Neuronal stem cell (in vitro differentiated cells): ENCODE measurements at regions not wholly inside any gene's neighbourhood (a gene's known extent, or its start where the extent isn't known, plus 50 kb on each side); places are given as distances from the start of the nearest gene placed in this dataset.

Source experiments
- DNase-seq: peaks from one replicate; pipeline ENCODE4 v3.0.0-alpha.2; 2013; ENCODE audit warnings: low spot score
- H2AFZ ChIP-seq: one replicate; pipeline ENCODE4 v1.6.1; 2013; ENCODE audit warnings: mild to moderate bottlenecking, low read length, inconsistent platforms
- H2AK5ac ChIP-seq: 2 replicates; pipeline ENCODE4 v1.6.1; 2013; ENCODE audit warnings: low read depth, mild to moderate bottlenecking, inconsistent platforms, low read length, moderate library complexity, mixed read lengths
- H2BK120ac ChIP-seq: 2 replicates; pipeline ENCODE4 v1.6.1; 2013; ENCODE audit warnings: low read depth, mild to moderate bottlenecking, inconsistent platforms, low read length, moderate library complexity, mixed read lengths
- H2BK12ac ChIP-seq: one replicate; pipeline ENCODE4 v1.6.1; 2013; ENCODE audit warnings: low read length, inconsistent platforms
- H2BK15ac ChIP-seq: 2 replicates; pipeline ENCODE4 v1.6.1; 2013; ENCODE audit warnings: mild to moderate bottlenecking, low read length, inconsistent platforms, mixed read lengths
- H2BK5ac ChIP-seq: one replicate; pipeline ENCODE4 v1.6.1; 2013; ENCODE audit warnings: inconsistent platforms, mild to moderate bottlenecking, low read length, moderate library complexity
- H3K14ac ChIP-seq: one replicate; pipeline ENCODE4 v1.6.1; 2013; ENCODE audit warnings: low read length, inconsistent platforms
- H3K18ac ChIP-seq: 2 replicates; pipeline ENCODE4 v1.6.1; 2013; ENCODE audit warnings: low read length, inconsistent platforms
- H3K23ac ChIP-seq: 2 replicates; pipeline ENCODE4 v1.6.1; 2013; ENCODE audit warnings: low read depth, mild to moderate bottlenecking, mixed read lengths, low read length, inconsistent platforms; ENCODE audit not compliant: poor library complexity
- H3K27ac ChIP-seq: replicated peaks from 3 replicates; pipeline ENCODE4 v1.5.1; 2013; ENCODE audit warnings: low read length, inconsistent platforms
- H3K27me3 ChIP-seq, 3 experiments: 2 replicates each; pipeline ENCODE4 v1.6.1; 2013; ENCODE audit warnings: low read length in 3 of 3, mild to moderate bottlenecking in 2 of 3, inconsistent platforms in 1 of 3, low read depth in 1 of 3, mixed read lengths in 1 of 3, moderate library complexity in 1 of 3; ENCODE audit not compliant: control insufficient read depth in 3 of 3, insufficient read depth in 3 of 3
- H3K36me3 ChIP-seq, 2 donors: replicated peaks in 1 of 2; 2 replicates each; pipeline ENCODE4 v1.6.1; 2013; ENCODE audit warnings: low read length in 2 of 2; ENCODE audit not compliant: control insufficient read depth in 2 of 2, insufficient read depth in 2 of 2
- H3K4ac ChIP-seq: 2 replicates; pipeline ENCODE4 v1.6.1; 2013; ENCODE audit warnings: inconsistent platforms, mild to moderate bottlenecking, low read length, moderate library complexity
- H3K4me1 ChIP-seq, 2 donors: 1 replicate in 1 of 2; 2 replicates in 1 of 2; pipeline ENCODE4 v1.6.1; 2013; ENCODE audit warnings: low read length in 2 of 2, low read depth in 1 of 2; ENCODE audit not compliant: control insufficient read depth in 2 of 2, insufficient read depth in 1 of 2
- H3K4me2 ChIP-seq: one replicate; pipeline ENCODE4 v1.6.1; 2013; ENCODE audit warnings: mild to moderate bottlenecking, low read length, inconsistent platforms; ENCODE audit not compliant: insufficient read depth, poor library complexity, severe bottlenecking
- H3K4me3 ChIP-seq, 2 donors: 2 replicates each; pipeline ENCODE4 v1.5.1; 2013; ENCODE audit warnings: low read length in 2 of 2, mild to moderate bottlenecking in 2 of 2, inconsistent platforms in 1 of 2, moderate library complexity in 1 of 2
- H3K79me1 ChIP-seq: one replicate; pipeline ENCODE4 v1.6.1; 2013; ENCODE audit warnings: low read depth, mild to moderate bottlenecking, inconsistent platforms, low read length, moderate library complexity
- H3K9ac ChIP-seq: one replicate; pipeline ENCODE4 v1.6.1; 2013; ENCODE audit warnings: mild to moderate bottlenecking, low read depth, low read length, inconsistent platforms; ENCODE audit not compliant: poor library complexity
- H3K9me3 ChIP-seq, 2 donors: replicated peaks in 1 of 2; 2 replicates each; pipeline versions ENCODE3 to v1.6.1; 2013; ENCODE audit warnings: low read length in 2 of 2, mild to moderate bottlenecking in 2 of 2, inconsistent platforms in 1 of 2, low read depth in 1 of 2, mixed read lengths in 1 of 2, moderate library complexity in 1 of 2; ENCODE audit not compliant: control insufficient read depth in 2 of 2, insufficient read depth in 1 of 2
- H4K8ac ChIP-seq: one replicate; pipeline ENCODE4 v1.6.1; 2013; ENCODE audit warnings: low read depth, mild to moderate bottlenecking, inconsistent platforms, low read length, moderate library complexity
- H4K91ac ChIP-seq: one replicate; pipeline ENCODE4 v1.6.1; 2013; ENCODE audit warnings: low read length, low read depth, mild to moderate bottlenecking, inconsistent platforms; ENCODE audit not compliant: poor library complexity
- WGBS, 2 donors: extraction: QIAGEN DNeasy Blood & Tissue Kit; methylation state at CpG; one replicate each; pipeline ENCODE4 v1.1.7; 2013; ENCODE audit warnings: missing lambda C conversion rate in 2 of 2, mixed read lengths in 1 of 2; ENCODE audit not compliant: insufficient read length in 2 of 2, insufficient replicate concordance in 1 of 2; ENCODE audit errors: extremely low coverage in 2 of 2; 5-methylcytosine and 5-hydroxymethylcytosine counted together

- no peak overlapping the region for H3K9ac ChIP-seq
- H4K91ac ChIP-seq: no peak overlapping the region
- no peak overlapping the region for H2BK120ac ChIP-seq
- no peak overlapping the region for H3K23ac ChIP-seq
- H3K4me2 ChIP-seq: no peak overlapping the region
- no peaks in the 10 kb centered on the region for H3K79me1 ChIP-seq
- WGBS, 2 donors: no CpG with 5 or more reads among the region's 6 CpGs
- H3K14ac ChIP-seq: no peak overlapping the region
- no peak overlapping the region for H3K27ac ChIP-seq
- H2BK15ac ChIP-seq: no peak overlapping the region
- no peak overlapping the region for H2BK12ac ChIP-seq
- no peak overlapping the region for H2AK5ac ChIP-seq
- H3K4me3 ChIP-seq: no peak overlapping the region
- H3K18ac ChIP-seq: no peak overlapping the region
- H4K8ac ChIP-seq: no peak overlapping the region
- no peaks in the 10 kb centered on the region for H3K9me3 ChIP-seq
- H2BK5ac ChIP-seq: no peak overlapping the region
- H3K4ac ChIP-seq: no peak overlapping the region
- no peak overlapping the region for H2AFZ ChIP-seq
- H3K36me3 ChIP-seq: no peaks in the 10 kb centered on the region
- no peak for DNase-seq
- no peaks in the 10 kb centered on the region for H3K4me1 ChIP-seq
- H3K27me3 ChIP-seq: no peaks in the 10 kb centered on the region
These were observed 592.1 kb upstream of the GBE1 start for GRCh38 chr3:82353306-82354171.

GRCh38 chr3:82347585-82347984 is 586.1 kb upstream of the GBE1 start:
- no peak overlapping the region for H3K27ac ChIP-seq
- no peaks in the 10 kb centered on the region for H3K27me3 ChIP-seq
- no peak overlapping the region for H2BK120ac ChIP-seq
- no peaks in the 10 kb centered on the region for H3K79me1 ChIP-seq
- H2BK12ac ChIP-seq: no peak overlapping the region
- H3K4me1 ChIP-seq: no peaks in the 10 kb centered on the region
- H3K23ac ChIP-seq: no peak overlapping the region
- no peak overlapping the region for H3K4me2 ChIP-seq
- no peak overlapping the region for H2BK5ac ChIP-seq
- no CpG with 5 or more reads among the region's 1 CpG for WGBS, 2 donors
- H4K91ac ChIP-seq: no peak overlapping the region
- no peak overlapping the region for H3K18ac ChIP-seq
- no peaks in the 10 kb centered on the region for H3K36me3 ChIP-seq
- H3K9me3 ChIP-seq: no peaks in the 10 kb centered on the region
- no peak overlapping the region for H3K4me3 ChIP-seq
- no peak for DNase-seq
- no peak overlapping the region for H4K8ac ChIP-seq
- no peak overlapping the region for H3K4ac ChIP-seq
- H2BK15ac ChIP-seq: no peak overlapping the region
- H3K14ac ChIP-seq: no peak overlapping the region
- H3K9ac ChIP-seq: no peak overlapping the region
- H2AFZ ChIP-seq: no peak overlapping the region
- no peak overlapping the region for H2AK5ac ChIP-seq

- DNase-seq: no peak
- no peaks in the 10 kb centered on the region for H3K4me1 ChIP-seq
- no peaks in the 10 kb centered on the region for H3K9me3 ChIP-seq
- no peaks in the 10 kb centered on the region for H3K36me3 ChIP-seq
- no peak overlapping the region for H3K18ac ChIP-seq
- H2BK12ac ChIP-seq: no peak overlapping the region
- H4K8ac ChIP-seq: no peak overlapping the region
- H3K4ac ChIP-seq: no peak overlapping the region
- H3K14ac ChIP-seq: no peak overlapping the region
- no peak overlapping the region for H2BK15ac ChIP-seq
- no peak overlapping the region for H2BK5ac ChIP-seq
- no peaks in the 10 kb centered on the region for H3K27me3 ChIP-seq
- no peak overlapping the region for H3K27ac ChIP-seq
- no peak overlapping the region for H4K91ac ChIP-seq
- no peak overlapping the region for H3K4me2 ChIP-seq
- no CpG with 5 or more reads among the region's 3 CpGs for WGBS, 2 donors
- H3K79me1 ChIP-seq: no peaks in the 10 kb centered on the region
- no peak overlapping the region for H2BK120ac ChIP-seq
- no peak overlapping the region for H2AFZ ChIP-seq
- H3K4me3 ChIP-seq: no peak overlapping the region
- H3K9ac ChIP-seq: no peak overlapping the region
- no peak overlapping the region for H2AK5ac ChIP-seq
- no peak overlapping the region for H3K23ac ChIP-seq
These were observed 581.1 kb upstream of the GBE1 start for GRCh38 chr3:82342521-82342920.

GRCh38 chr3:82329300-82329699 is 567.9 kb upstream of the GBE1 start:
- no peaks in the 10 kb centered on the region for H3K79me1 ChIP-seq
- no peak overlapping the region for H3K14ac ChIP-seq
- no peak overlapping the region for H3K23ac ChIP-seq
- no CpG with 5 or more reads among the region's 2 CpGs for WGBS, 2 donors
- no peak overlapping the region for H3K9ac ChIP-seq
- H2BK120ac ChIP-seq: no peak overlapping the region
- H3K18ac ChIP-seq: no peak overlapping the region
- H3K9me3 ChIP-seq: no peaks in the 10 kb centered on the region
- no peak overlapping the region for H2BK5ac ChIP-seq
- no peaks in the 10 kb centered on the region for H3K27me3 ChIP-seq
- no peaks in the 10 kb centered on the region for H3K36me3 ChIP-seq
- no peak overlapping the region for H2AFZ ChIP-seq
- no peak overlapping the region for H4K91ac ChIP-seq
- no peak overlapping the region for H3K27ac ChIP-seq
- no peak overlapping the region for H3K4me3 ChIP-seq
- no peak overlapping the region for H2BK12ac ChIP-seq
- H2BK15ac ChIP-seq: no peak overlapping the region
- no peak overlapping the region for H3K4ac ChIP-seq
- DNase-seq: no peak
- H2AK5ac ChIP-seq: no peak overlapping the region
- H4K8ac ChIP-seq: no peak overlapping the region
- no peaks in the 10 kb centered on the region for H3K4me1 ChIP-seq
- no peak overlapping the region for H3K4me2 ChIP-seq
